IMR-90 (cell line): ENCODE measurements at regions not wholly inside any gene's neighbourhood (a gene's known extent, or its start where the extent isn't known, plus 50 kb on each side); places are given as distances from the start of the nearest gene placed in this dataset.

Experiments
- ATAC-seq: fragments of 200-7000 bp; cut with Tn5 transposase; 2 replicates; pipeline ENCODE4 v1.9.1; 2020; ENCODE audit warnings: low read depth, mild to moderate bottlenecking, moderate library complexity
- BruUV-seq: library from RNA; stranded (reverse); fragments of 400-500 nt; replicated peaks from 2 replicates; lab custom pipeline; 2021; lab: Mats Ljungman, UMichigan
- CTCF ChIA-PET: fragments of 300-600 bp; formaldehyde crosslinking; extraction: SDS; loops from one replicate; lab custom pipeline; 2021; ENCODE audit warnings: antibody characterized with exemption; lab: Yijun Ruan, JAX
- POLR2A ChIA-PET: fragments of 300-600 bp; sonication (Branson Sonifier 250); formaldehyde crosslinking; loops from one replicate; lab custom pipeline; 2022; ENCODE audit warnings: antibody characterized with exemption; ENCODE audit not compliant: unreplicated experiment; lab: Charles Lee
- DNase-seq: peaks from one replicate; pipeline ENCODE4 v3.0.0; 2013
- H2AFZ ChIP-seq: replicated peaks from 2 replicates; pipeline ENCODE3; 2013; ENCODE audit warnings: low read length, mild to moderate bottlenecking; ENCODE audit not compliant: poor library complexity
- H2AK5ac ChIP-seq: 2 replicates; pipeline ENCODE4 v1.6.1; 2013; ENCODE audit warnings: low read depth, low read length, inconsistent platforms
- H2AK9ac ChIP-seq: replicated peaks from 2 replicates; pipeline ENCODE3; 2013; ENCODE audit warnings: mild to moderate bottlenecking, low read depth, low read length, moderate library complexity; ENCODE audit not compliant: poor library complexity
- H2BK120ac ChIP-seq: 2 replicates; pipeline ENCODE4 v1.6.1; 2013; ENCODE audit warnings: low read depth, low read length, inconsistent platforms
- H2BK15ac ChIP-seq: 3 replicates; pipeline ENCODE4 v1.6.1; 2013; ENCODE audit warnings: low read depth, low read length, inconsistent platforms
- H2BK20ac ChIP-seq: 2 replicates; pipeline ENCODE4 v1.6.1; 2013; ENCODE audit warnings: low read depth, mild to moderate bottlenecking, inconsistent platforms, low read length, moderate library complexity
- H2BK5ac ChIP-seq: 2 replicates; pipeline ENCODE4 v1.6.1; 2013; ENCODE audit warnings: mild to moderate bottlenecking, low read depth, low read length, inconsistent platforms; ENCODE audit not compliant: poor library complexity, severe bottlenecking
- H3K14ac ChIP-seq: replicated peaks from 2 replicates; pipeline ENCODE4 v1.6.1; 2013; ENCODE audit warnings: low read depth, low read length, inconsistent platforms
- H3K18ac ChIP-seq: 2 replicates; pipeline ENCODE4 v1.6.1; 2013; ENCODE audit warnings: low read depth, low read length, control low read depth
- H3K23ac ChIP-seq: 2 replicates; pipeline ENCODE4 v1.6.1; 2013; ENCODE audit warnings: low read depth, low read length, inconsistent platforms
- H3K27ac ChIP-seq: 2 replicates; pipeline ENCODE4 v1.5.1; 2013; ENCODE audit warnings: mild to moderate bottlenecking, control low read depth, low read length; ENCODE audit not compliant: insufficient read depth
- H3K27me3 ChIP-seq: 2 replicates; pipeline ENCODE4 v1.6.1; 2013; ENCODE audit warnings: low read length; ENCODE audit not compliant: control insufficient read depth, insufficient read depth
- H3K36me3 ChIP-seq: 2 replicates; pipeline ENCODE4 v1.6.1; 2013; ENCODE audit warnings: low read length, mixed read lengths; ENCODE audit not compliant: control insufficient read depth, insufficient read depth
- H3K4ac ChIP-seq: 2 replicates; pipeline ENCODE4 v1.6.1; 2013; ENCODE audit warnings: low read depth, low read length, inconsistent platforms
- H3K4me1 ChIP-seq: 2 replicates; pipeline ENCODE4 v1.6.1; 2013; ENCODE audit warnings: low read length, mixed read lengths; ENCODE audit not compliant: control insufficient read depth, insufficient read depth
- H3K4me2 ChIP-seq: 2 replicates; pipeline ENCODE4 v1.6.1; 2013; ENCODE audit warnings: low read depth, mild to moderate bottlenecking, control low read depth, low read length, moderate library complexity
- H3K4me3 ChIP-seq: 2 replicates; pipeline ENCODE4 v1.5.1; 2013; ENCODE audit warnings: low read depth, mild to moderate bottlenecking, control low read depth, low read length, moderate library complexity; ENCODE audit not compliant: insufficient read depth
- H3K56ac ChIP-seq: 2 replicates; pipeline ENCODE4 v1.6.1; 2013; ENCODE audit warnings: low read length, inconsistent platforms; ENCODE audit not compliant: insufficient read depth; ENCODE audit errors: extremely low read depth
- H3K79me1 ChIP-seq, 2 experiments: 2 replicates each; pipeline ENCODE4 v1.6.1; 2013; ENCODE audit warnings: low read length in 2 of 2, inconsistent platforms in 1 of 2, low read depth in 1 of 2
- H3K9ac ChIP-seq: 2 replicates; pipeline ENCODE4 v1.6.1; 2013; ENCODE audit warnings: low read depth, low read length, control low read depth
- H3K9me1 ChIP-seq: 2 replicates; pipeline ENCODE4 v1.6.1; 2013; ENCODE audit warnings: low read length, inconsistent platforms; ENCODE audit not compliant: insufficient read depth
- H3K9me3 ChIP-seq: 2 replicates; pipeline ENCODE4 v1.6.1; 2013; ENCODE audit warnings: low read length; ENCODE audit not compliant: control insufficient read depth, insufficient read depth
- H4K20me1 ChIP-seq: 2 replicates; pipeline ENCODE4 v1.6.1; 2013; ENCODE audit warnings: low read length, inconsistent platforms; ENCODE audit not compliant: insufficient read depth
- H4K5ac ChIP-seq: 2 replicates; pipeline ENCODE4 v1.6.1; 2013; ENCODE audit warnings: mild to moderate bottlenecking, low read depth, low read length, control low read depth
- H4K8ac ChIP-seq, 2 experiments: 2 replicates each; pipeline ENCODE4 v1.6.1; 2013; ENCODE audit warnings: low read depth in 2 of 2, low read length in 2 of 2, control low read depth in 1 of 2, inconsistent platforms in 1 of 2
- H4K91ac ChIP-seq: 2 replicates; pipeline ENCODE4 v1.6.1; 2013; ENCODE audit warnings: low read depth, low read length, inconsistent platforms; ENCODE audit not compliant: insufficient read depth
- FOS ChIP-seq: fragments of 150-350 bp; IDR thresholded peaks from 2 replicates; pipeline ENCODE4 v1.6.1; 2016; ENCODE audit warnings: low read depth, low read length
- RCOR1 ChIP-seq: IDR thresholded peaks from 2 replicates; pipeline ENCODE4 v1.6.1; 2012; ENCODE audit warnings: mild to moderate bottlenecking, low read length, improper control_type of control experiment; ENCODE audit not compliant: insufficient replicate concordance
- dilution Hi-C: fragments of 300-500 bp; cut with HindIII; formaldehyde crosslinking; loops from one replicate; pipeline ENCODE4 v1.14.3; 2018; ENCODE audit warnings: low sequenced_read_pairs; ENCODE audit not compliant: unreplicated experiment
- in situ Hi-C: fragments of 300-500 bp; cut with MboI; formaldehyde crosslinking; loops from 3 replicates; pipeline ENCODE4 v1.14.3; 2019; ENCODE audit warnings: low sequenced_read_pairs, inconsistent platforms, mixed read lengths
- intact Hi-C: fragments of 100-400 bp; cut with micrococcal nuclease; formaldehyde crosslinking; loops from 2 replicates; pipeline ENCODE4 v1.10.0; 2022
- TF ChIP-seq, protein P1 (sequence below): fragments of 150-350 bp; IDR thresholded peaks from 2 replicates; pipeline ENCODE4 v1.6.1; 2017; ENCODE audit warnings: mild to moderate bottlenecking, antibody characterized with exemption, low read length, low read depth

DNA sequence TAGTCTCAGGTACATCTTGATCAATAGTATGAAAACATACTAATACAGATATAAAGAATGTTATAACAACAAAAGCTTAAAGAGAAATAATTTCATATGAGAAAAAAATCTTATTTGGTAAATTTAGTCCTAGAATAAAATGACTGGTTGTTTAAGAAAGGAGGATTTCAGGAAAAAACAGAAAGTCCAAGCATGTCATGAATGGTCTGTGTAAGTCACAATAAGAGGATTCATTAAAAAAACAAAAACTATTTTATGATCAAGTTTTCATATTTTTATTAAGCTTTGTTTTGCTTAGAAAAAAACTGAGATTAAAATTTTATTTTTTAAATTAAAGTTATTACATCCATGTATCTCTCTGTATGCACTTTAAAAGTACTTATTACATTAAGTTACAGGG, 353.9 kb upstream of the SPHKAP start:
- Histone ChIP-seq H2AK9ac (no peak overlapping the region), H4K91ac (no peak overlapping the region), H3K4me2 (no peak overlapping the region), H3K4me3 (no peak overlapping the region), H3K56ac (no peak overlapping the region), H3K14ac (no peak overlapping the region), H3K36me3 (no peaks in the 10 kb centered on the region), H3K23ac (no peak overlapping the region), H2BK15ac (no peak overlapping the region), H3K9ac (no peak overlapping the region), H3K27ac (no peak overlapping the region), H2AK5ac (no peak overlapping the region), H2AFZ (no peak overlapping the region), H3K4ac (no peak overlapping the region), H3K79me1 (no peaks in the 10 kb centered on the region), H3K27me3 (no peaks in the 10 kb centered on the region), H3K9me3 (peaks cover 7% of the 10 kb centered on the region), H4K5ac (no peak overlapping the region), H2BK5ac (no peak overlapping the region), H3K9me1 (no peaks in the 10 kb centered on the region), H4K20me1 (no peaks in the 10 kb centered on the region), H2BK120ac (no peak overlapping the region), H3K4me1 (no peaks in the 10 kb centered on the region), H4K8ac (no peak overlapping the region), H2BK20ac (no peak overlapping the region), H3K18ac (no peak overlapping the region)
- ATAC-seq (no peak), DNase-seq (no peak)
- TF ChIP-seq FOS = no peak
- TF ChIP-seq, protein P1, sequence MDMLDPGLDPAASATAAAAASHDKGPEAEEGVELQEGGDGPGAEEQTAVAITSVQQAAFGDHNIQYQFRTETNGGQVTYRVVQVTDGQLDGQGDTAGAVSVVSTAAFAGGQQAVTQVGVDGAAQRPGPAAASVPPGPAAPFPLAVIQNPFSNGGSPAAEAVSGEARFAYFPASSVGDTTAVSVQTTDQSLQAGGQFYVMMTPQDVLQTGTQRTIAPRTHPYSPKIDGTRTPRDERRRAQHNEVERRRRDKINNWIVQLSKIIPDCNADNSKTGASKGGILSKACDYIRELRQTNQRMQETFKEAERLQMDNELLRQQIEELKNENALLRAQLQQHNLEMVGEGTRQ = no peak
- no peak for TF ChIP-seq RCOR1
- dilution Hi-C loops (no loop called here), in situ Hi-C loops (no loop called here), intact Hi-C loops (no loop called here)
- no TSS peak for BruUV-seq
- CTCF ChIA-PET = no interaction called here
- POLR2A ChIA-PET = no interaction called here
